ENCODE measurements at regions not wholly inside any gene's neighbourhood (a gene's known extent, or its start where the extent isn't known, plus 50 kb on each side); places are given as distances from the start of the nearest gene placed in this dataset.

DNA sequence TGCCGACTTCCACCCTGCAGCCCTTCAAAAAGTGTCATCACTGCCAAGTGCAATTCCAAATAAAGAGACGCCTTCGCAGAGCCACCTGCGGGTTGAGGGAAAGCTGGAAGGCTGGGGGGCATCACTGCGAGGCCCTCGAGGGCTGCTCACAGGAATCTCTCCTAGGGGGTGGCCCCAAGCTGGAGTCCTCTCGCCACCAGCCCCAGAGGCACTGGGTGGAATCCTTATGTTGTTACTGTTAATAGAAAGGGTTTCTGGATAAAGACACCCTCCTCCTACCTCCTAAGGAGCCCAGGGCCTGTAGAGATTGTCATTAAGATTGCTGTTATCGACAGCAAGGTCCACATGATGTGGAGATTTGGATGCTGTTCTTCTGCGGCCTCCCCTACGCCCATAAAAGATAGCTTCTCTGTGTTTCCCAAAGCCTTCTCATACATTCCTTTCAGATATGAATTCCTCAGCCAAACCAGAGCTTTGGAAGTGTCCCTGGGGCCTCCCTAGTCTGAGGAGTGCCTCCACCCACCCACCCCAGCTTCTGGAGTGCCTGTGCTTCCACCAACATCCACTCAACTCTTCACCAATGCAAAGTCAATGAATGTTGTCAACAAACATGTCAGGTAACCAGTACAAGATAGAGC lies 512.7 kb downstream of the SHQ1 start:
- TF ChIP-seq EP300 (IDR thresholded peaks at IDR 0.05; ENCODE audit: borderline replicate concordance in 1 of 2, low read depth in 1 of 2, low read length in 1 of 2) = no peak
- TF ChIP-seq, protein P1, sequence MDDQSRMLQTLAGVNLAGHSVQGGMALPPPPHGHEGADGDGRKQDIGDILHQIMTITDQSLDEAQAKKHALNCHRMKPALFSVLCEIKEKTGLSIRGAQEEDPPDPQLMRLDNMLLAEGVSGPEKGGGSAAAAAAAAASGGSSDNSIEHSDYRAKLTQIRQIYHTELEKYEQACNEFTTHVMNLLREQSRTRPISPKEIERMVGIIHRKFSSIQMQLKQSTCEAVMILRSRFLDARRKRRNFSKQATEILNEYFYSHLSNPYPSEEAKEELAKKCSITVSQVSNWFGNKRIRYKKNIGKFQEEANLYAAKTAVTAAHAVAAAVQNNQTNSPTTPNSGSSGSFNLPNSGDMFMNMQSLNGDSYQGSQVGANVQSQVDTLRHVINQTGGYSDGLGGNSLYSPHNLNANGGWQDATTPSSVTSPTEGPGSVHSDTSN (IDR thresholded peaks at IDR 0.05) = no peak
- TF ChIP-seq, protein P2, sequence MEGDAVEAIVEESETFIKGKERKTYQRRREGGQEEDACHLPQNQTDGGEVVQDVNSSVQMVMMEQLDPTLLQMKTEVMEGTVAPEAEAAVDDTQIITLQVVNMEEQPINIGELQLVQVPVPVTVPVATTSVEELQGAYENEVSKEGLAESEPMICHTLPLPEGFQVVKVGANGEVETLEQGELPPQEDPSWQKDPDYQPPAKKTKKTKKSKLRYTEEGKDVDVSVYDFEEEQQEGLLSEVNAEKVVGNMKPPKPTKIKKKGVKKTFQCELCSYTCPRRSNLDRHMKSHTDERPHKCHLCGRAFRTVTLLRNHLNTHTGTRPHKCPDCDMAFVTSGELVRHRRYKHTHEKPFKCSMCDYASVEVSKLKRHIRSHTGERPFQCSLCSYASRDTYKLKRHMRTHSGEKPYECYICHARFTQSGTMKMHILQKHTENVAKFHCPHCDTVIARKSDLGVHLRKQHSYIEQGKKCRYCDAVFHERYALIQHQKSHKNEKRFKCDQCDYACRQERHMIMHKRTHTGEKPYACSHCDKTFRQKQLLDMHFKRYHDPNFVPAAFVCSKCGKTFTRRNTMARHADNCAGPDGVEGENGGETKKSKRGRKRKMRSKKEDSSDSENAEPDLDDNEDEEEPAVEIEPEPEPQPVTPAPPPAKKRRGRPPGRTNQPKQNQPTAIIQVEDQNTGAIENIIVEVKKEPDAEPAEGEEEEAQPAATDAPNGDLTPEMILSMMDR (IDR thresholded peaks at IDR 0.05) = no peak
- TF ChIP-seq, protein P3, sequence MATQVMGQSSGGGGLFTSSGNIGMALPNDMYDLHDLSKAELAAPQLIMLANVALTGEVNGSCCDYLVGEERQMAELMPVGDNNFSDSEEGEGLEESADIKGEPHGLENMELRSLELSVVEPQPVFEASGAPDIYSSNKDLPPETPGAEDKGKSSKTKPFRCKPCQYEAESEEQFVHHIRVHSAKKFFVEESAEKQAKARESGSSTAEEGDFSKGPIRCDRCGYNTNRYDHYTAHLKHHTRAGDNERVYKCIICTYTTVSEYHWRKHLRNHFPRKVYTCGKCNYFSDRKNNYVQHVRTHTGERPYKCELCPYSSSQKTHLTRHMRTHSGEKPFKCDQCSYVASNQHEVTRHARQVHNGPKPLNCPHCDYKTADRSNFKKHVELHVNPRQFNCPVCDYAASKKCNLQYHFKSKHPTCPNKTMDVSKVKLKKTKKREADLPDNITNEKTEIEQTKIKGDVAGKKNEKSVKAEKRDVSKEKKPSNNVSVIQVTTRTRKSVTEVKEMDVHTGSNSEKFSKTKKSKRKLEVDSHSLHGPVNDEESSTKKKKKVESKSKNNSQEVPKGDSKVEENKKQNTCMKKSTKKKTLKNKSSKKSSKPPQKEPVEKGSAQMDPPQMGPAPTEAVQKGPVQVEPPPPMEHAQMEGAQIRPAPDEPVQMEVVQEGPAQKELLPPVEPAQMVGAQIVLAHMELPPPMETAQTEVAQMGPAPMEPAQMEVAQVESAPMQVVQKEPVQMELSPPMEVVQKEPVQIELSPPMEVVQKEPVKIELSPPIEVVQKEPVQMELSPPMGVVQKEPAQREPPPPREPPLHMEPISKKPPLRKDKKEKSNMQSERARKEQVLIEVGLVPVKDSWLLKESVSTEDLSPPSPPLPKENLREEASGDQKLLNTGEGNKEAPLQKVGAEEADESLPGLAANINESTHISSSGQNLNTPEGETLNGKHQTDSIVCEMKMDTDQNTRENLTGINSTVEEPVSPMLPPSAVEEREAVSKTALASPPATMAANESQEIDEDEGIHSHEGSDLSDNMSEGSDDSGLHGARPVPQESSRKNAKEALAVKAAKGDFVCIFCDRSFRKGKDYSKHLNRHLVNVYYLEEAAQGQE (IDR thresholded peaks at IDR 0.05; ENCODE audit: low read depth, low read length) = no peak
- no peak for TF ChIP-seq JUND (IDR thresholded peaks at IDR 0.05)
- TF ChIP-seq RFX5 (IDR thresholded peaks at IDR 0.05; ENCODE audit: low read length) = no peak
- no peak for TF ChIP-seq NRF1 (IDR thresholded peaks at IDR 0.05; ENCODE audit: low read depth, low read length)
- TF ChIP-seq, protein P4, sequence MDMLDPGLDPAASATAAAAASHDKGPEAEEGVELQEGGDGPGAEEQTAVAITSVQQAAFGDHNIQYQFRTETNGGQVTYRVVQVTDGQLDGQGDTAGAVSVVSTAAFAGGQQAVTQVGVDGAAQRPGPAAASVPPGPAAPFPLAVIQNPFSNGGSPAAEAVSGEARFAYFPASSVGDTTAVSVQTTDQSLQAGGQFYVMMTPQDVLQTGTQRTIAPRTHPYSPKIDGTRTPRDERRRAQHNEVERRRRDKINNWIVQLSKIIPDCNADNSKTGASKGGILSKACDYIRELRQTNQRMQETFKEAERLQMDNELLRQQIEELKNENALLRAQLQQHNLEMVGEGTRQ (IDR thresholded peaks at IDR 0.05; ENCODE audit: borderline replicate concordance, low read depth, low read length) = no peak
- TF ChIP-seq RXRA (IDR thresholded peaks at IDR 0.05; ENCODE audit: borderline replicate concordance, low read depth) = no peak
- no peak for TF ChIP-seq POLR2AphosphoS5 (IDR thresholded peaks at IDR 0.05; ENCODE audit: low read depth, low read length)
- TF ChIP-seq FOSL2 (IDR thresholded peaks at IDR 0.05; ENCODE audit: borderline replicate concordance, low read depth) = no peak
